ENCODE measurements at regions not wholly inside any gene's neighbourhood (a gene's known extent, or its start where the extent isn't known, plus 50 kb on each side); places are given as distances from the start of the nearest gene placed in this dataset.

DNA sequence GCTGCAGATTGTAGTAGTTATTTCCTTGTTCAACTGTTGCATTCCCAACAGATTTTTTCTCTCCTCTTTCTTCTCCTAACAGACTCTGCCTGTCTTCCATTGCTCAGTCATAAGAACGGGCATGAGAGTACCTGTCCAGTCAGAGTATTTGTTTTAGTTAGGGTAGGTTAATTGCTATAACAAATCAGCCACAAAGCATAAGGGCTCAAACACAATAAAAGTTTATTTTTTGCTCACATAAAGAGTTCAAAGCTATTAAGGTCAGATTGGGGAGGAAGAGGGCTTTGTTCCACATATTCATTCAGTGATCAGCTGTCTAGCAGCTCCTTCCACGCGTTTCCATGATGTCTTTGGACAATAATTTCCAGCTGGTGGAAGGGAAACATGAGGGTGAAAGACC is 92.8 kb upstream of the PLXNC1 start:
- TF ChIP-seq, protein P1, sequence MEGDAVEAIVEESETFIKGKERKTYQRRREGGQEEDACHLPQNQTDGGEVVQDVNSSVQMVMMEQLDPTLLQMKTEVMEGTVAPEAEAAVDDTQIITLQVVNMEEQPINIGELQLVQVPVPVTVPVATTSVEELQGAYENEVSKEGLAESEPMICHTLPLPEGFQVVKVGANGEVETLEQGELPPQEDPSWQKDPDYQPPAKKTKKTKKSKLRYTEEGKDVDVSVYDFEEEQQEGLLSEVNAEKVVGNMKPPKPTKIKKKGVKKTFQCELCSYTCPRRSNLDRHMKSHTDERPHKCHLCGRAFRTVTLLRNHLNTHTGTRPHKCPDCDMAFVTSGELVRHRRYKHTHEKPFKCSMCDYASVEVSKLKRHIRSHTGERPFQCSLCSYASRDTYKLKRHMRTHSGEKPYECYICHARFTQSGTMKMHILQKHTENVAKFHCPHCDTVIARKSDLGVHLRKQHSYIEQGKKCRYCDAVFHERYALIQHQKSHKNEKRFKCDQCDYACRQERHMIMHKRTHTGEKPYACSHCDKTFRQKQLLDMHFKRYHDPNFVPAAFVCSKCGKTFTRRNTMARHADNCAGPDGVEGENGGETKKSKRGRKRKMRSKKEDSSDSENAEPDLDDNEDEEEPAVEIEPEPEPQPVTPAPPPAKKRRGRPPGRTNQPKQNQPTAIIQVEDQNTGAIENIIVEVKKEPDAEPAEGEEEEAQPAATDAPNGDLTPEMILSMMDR (IDR thresholded peaks at IDR 0.05; ENCODE audit: low read depth, low read length), result no peak
- no peak for TF ChIP-seq EZH2phosphoT487 (IDR thresholded peaks at IDR 0.05; ENCODE audit: low read depth)
